Testis (tissue), 2 donors: ENCODE measurements at regions not wholly inside any gene's neighbourhood (a gene's known extent, or its start where the extent isn't known, plus 50 kb on each side); places are given as distances from the start of the nearest gene placed in this dataset.

Experiments
- CTCF ChIP-seq, 3 experiments: fragments of 450-650 bp in 2 of 3; fragments of 200-600 bp in 1 of 3; sonication (generic) in 1 of 3; IDR thresholded peaks; one replicate each; pipeline ENCODE4 v1.5.1; 2016 to 2019; ENCODE audit warnings: antibody characterized with exemption in 3 of 3, mild to moderate bottlenecking in 2 of 3, moderate library complexity in 1 of 3
- POLR2A ChIP-seq: fragments of 450-650 bp; IDR thresholded peaks from one replicate; pipeline ENCODE4 v1.6.1; 2017; ENCODE audit warnings: antibody characterized with exemption, mild to moderate bottlenecking, moderate library complexity

- TF ChIP-seq POLR2A (no peak), CTCF (IDR thresholded peaks at IDR 0.05) (no peak)
Measured at GRCh38 chr4:57789666-57790065, 679.5 kb upstream of the IGFBP7 start.
